Glomerular visceral epithelial cell (primary cell): ENCODE measurements at regions not wholly inside any gene's neighbourhood (a gene's known extent, or its start where the extent isn't known, plus 50 kb on each side); places are given as distances from the start of the nearest gene placed in this dataset.

Experiments used
- DNase-seq: peaks from one replicate; pipeline ENCODE4 v3.0.0-alpha.2; 2016; ENCODE audit errors: extremely low spot score

DNA sequence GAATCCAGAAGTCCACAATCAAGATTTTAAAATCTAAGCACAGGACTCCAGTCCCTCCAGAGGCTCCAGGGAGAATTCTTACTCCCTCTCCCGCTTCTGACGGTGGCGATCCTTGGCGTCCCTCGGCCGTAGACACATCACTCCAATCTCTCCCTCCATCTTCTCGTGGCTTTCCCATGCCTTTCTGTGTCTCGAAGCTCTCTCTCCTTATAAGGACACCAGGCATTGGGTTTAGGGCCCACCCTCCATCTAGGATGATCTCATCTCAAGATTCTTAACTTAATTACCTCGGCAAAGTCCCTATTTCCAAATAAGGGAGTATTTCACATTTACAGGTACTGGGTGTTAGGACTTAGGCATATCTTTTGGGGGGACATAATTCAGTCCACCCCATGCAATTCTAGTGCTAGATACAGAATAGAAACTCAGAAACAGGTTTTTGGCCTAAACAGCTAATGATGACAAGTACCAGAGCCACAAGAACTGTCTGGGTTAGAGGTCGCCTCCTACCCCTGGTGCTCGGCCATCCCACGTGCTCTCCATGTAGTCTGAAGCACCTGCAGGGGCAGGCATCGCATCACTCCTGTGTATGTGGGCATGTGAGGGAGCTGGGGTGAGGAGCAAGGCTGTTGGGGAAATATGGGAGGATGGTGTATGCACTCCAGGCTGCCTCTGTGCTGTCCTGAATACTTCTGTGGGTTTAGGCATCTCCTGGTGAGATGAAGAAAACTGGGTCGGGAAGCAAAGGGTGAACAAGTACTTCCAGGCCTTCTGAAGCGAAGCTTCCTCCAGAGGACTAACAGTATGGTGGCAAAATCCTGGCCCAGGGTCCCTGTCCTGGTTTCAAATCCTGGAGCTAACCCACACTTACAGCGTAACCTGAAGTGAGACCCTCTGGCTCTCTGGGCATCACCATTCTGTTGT, 298.3 kb upstream of the ZMIZ1 start:
- no peak for DNase-seq

DNA sequence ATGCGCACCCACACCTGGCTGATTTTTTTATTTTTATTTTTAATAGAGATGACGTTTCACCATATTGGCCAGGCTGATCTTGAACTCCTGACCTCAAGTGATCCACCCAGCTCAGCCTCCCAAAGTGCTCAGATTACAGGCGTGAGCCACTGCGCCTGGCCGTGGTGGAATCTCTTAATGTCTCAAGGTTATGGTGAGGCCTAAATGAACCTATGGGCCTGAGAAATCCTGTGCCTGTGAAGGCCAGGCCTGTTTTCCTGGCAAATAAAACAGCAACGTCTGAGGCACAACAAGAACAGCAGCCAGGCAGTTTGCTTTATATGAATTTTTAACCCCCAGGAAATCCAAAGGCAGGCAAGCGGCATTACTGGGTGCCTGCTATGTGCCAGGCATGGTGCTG, 297.5 kb upstream of the ZMIZ1 start:
- no peak for DNase-seq

DNA sequence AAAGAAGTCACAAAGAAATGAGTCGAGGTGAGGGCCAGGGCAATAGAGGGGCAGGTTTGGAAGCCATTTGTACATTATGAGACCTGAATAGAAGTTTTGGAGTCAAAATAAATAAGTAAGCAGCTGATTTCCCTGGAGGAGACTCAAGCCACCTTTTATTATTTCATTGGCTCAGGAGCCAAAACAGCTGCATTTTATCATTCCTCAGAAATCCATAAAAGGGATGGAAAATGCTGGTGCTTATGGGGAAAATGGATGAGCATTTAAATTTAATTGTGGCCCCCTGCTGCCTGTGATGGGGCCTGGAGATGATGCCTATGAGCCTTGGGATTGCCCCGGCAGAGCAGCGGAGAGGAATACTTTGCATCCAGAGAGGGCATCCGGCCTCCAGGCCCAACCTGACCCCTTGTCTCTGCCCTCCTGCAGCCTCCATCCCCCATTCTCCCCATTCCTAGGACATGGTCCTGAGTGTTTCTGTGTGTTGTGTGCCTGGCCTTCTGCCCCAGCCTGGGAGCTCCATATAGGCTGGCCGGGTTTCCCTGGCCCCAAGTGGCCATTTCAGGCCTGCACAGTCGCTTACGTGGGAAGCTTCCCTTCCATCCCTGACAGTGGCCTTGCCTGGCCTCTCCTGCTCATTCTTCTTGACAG, 296.8 kb upstream of the ZMIZ1 start:
- DNase-seq = no peak

DNA sequence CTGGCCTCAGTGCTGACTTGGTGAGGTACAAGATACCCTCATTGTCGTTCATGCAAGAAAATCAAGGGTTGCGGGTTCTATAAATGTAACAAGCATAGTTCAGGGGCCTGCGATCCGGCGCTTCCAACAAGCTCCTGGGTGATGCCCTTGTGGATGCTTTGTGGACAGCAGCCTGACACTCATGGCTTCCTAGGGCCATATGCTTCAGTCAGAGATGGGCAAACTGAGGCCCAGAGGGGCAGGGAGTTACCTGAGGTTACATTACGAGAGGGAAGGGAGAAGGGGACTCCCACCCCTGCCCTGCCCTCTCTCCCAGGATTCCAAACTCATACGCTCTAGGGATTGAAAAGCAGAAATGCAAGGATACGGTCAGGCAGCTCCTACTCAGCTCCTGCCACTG, 296.3 kb upstream of the ZMIZ1 start:
- no peak for DNase-seq

DNA sequence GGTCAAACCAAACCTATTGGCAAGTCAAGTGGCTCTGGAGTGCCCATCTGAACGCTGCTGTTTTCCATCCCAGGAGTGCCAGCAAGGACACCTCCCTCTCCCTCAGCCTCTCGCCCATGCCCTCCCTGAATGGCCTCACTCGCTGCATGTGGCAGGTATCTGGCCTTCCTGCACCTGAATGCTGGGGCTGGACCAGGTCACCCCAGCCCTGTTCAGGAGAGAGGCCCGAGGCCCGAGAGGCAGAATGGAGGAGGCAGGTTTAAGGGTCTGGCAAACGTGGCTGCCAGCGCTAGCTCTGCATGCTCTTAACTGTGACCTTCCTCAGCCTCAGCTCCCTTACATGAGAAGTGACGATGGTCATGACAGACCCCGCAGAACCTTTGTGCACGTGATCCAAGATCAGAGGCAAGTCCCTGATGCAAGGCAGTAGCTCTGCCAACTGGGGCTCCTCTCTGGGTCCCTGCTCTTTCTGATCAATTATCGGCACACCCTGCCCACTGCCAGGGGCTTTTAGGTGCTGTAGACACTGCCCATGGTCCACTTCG, 295.7 kb upstream of the ZMIZ1 start:
- DNase-seq = no peak

DNA sequence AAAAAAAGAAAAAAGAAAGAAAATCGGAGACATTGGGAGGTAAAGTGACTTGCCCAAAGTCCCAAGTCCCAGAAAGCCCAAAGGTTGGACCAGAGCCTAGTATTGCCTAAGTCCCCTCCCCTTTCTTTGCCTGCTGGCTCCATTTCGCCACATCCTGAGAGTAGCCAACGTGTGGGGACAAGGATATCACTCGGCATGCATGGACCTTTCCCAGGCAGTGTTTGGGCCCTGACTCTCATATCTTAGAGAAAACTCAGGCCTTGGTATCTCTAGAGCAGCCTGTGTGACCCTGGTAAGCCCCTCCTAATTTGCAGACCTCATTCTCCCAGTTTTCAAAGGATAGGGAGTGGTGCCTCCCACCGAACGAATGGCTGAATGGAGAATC, 294.2 kb upstream of the ZMIZ1 start:
- DNase-seq = no peak

DNA sequence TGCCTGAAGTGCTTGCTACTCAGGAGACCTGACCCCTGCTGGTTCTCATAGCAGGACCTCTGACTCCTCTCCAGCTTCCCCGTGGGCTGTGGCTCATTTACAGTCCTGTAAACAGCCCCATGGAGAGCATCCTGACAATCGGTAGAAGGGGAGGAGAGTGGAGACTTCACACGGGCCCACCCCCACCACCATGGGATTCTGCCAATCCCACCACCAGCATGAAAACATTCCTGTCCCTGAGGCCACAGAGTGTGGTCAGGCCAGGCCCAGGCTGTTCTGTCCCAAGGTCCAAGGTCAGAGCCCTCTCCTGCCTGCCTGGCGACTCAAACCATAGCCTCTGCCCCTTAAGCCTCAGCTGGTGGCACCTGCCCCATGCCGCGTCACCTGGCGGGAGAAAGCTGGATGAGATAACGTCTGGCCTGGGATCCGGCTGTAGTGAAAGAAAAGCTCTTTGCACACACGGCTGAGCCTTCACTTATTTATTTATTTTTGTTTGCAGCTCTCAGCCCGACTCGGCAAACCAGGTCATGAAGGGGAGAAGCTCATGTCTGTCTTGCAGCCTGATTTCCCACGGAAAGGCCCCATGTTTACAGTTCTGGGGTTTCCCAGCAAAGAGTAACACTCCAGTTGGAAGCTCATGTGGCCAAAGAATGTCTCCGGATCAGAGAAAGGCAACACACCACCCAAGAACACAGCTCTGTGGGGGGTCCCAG, 293.6 kb upstream of the ZMIZ1 start:
- peak; percentile 87 for DNase-seq

DNA sequence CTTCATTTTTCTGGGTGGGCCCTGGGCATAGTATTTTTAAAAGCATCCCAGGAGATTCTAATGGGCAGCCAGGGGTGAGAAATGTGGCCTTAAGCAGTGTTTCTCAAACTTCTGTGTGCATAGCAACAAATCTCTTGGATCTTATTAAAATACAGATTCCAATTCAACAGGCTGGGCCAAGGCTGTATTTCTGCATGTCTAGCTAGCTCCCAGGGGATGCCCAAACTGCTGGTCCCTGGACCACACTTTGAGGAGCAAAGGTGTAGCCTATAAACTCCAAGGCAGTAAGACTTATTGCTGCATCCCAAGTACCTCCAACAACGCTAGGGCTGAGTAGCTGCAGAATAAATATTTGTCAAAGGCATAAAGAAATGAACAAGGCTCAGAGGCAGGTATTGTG, 292.9 kb upstream of the ZMIZ1 start:
- no peak for DNase-seq

DNA sequence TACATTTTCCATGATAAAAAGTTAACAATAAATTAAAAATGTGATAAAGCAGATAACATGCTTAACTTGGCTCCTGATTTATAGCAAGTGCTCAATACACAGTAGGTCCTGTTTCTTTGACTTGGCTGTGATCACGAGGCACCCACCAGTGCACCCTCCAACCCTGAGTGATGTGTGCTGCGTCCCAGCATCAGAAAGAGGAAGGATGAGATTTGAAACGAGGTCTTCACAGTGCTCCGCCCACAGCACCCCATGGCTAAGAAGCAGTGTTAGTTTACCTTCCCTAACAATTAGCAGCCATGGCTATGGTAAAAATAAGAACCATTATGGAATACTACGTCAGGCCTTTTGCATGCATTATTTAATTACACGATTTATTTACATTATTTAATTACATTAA, 292.0 kb upstream of the ZMIZ1 start:
- no peak for DNase-seq

DNA sequence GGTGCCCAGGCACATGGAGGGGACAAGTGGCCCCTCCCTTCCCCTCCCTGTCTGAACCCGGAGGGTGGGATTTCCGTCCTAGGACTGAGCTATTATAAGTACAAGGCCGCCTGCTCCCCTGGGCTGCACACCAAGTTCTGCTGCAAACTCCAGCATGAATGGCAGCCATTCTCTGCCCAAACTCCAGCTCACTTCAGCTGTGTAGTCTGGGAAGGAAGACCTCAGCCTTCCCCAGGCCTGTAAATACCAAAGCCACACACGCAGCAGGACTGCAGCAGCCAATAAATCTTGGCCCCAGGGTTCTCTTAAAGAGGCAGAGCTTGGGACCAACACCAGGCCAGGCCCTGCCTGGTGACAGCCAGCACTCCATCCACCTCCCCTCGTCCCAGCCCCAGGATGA, 291.3 kb upstream of the ZMIZ1 start:
- no peak for DNase-seq

DNA sequence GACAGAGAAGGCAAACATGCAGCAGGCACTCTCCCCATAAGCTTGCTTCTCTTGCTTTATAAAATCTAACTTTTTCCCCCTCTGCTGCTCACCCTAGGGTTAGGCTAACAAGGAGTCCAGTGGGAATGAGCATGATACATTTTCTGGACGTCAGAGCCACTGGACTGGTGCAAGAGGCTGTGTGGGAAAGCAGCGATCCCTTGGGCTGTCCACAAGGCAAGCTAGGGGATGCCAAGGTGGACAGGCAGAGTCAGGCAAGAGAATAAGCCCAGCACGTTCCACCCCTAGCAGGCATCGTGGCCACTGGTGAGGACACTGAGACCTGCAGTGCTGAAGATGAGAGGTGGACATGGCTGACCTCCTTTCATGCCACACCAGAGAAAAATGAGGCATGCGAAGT, 290.9 kb upstream of the ZMIZ1 start:
- no peak for DNase-seq

DNA sequence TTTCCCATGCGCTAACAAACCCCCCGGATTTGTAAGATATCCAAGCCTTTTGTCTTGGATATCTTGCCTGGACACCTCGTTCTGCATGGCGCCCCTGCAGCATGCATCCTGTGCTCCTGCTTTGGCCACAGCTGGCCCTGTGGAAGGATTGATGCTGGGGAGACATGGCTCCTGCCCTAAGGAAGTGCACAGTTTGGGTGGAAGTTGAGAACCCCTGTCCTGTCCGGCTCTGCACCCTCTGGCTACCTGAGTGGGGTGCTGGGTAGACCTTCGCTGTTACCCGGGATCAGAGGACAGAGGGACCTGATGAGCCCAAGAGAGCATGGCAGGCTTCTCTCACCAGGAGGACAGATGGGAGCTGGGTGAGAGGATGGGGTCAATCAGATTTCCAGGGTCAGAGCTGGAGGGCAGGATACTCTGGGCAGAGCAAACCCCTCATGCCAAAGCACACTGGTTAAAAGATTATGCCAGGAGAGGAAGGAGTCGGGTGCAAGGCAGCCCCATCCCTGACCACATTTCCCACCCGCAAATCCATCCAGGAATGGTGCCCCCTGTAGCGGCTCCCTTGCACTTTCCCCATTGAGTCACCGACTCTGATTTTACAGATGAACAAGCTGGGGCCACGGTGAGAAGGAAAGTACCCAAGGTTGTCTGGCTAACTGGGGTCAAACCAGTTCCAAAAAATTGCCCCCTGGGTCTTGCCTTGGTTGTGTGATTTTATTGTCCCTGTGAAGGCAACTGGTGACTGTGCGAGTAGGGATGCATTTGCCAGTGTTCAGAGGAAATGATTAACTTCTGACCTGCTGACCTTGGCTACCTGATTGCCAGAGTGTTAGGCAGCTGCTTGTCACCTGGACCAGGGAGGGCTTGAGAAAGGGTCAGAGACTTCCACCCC, 290.1 kb upstream of the ZMIZ1 start:
- DNase-seq = peak; percentile 75

DNA sequence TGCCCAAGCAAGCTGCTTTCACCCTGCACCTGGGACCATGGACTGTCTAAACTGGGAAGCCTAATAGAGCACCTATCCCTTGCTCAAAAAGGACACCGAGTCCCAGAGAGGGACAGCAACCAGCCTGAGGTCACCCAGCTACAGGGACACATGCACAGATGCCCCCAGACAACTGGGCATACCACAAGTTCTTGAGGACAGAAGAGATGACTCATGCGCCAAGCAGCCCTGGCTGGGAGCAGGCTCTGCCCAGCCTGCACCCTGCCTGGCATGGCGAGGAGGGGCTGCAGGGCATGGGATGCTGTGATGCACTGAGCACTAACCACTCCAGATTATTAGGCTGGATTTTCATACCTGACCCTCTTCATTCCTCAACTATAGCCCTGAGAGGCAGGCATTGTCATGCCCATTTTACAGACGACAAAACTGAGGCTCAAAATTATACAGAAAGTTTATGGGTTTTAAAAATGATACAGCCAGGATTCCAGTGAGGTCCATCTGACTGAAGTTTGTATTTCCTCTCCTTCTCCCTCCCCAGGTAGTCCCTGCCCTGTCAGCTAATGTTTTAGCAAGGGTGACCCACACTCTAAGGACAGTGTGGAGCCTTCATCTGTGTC, 289.3 kb upstream of the ZMIZ1 start:
- peak; percentile 63 for DNase-seq

DNA sequence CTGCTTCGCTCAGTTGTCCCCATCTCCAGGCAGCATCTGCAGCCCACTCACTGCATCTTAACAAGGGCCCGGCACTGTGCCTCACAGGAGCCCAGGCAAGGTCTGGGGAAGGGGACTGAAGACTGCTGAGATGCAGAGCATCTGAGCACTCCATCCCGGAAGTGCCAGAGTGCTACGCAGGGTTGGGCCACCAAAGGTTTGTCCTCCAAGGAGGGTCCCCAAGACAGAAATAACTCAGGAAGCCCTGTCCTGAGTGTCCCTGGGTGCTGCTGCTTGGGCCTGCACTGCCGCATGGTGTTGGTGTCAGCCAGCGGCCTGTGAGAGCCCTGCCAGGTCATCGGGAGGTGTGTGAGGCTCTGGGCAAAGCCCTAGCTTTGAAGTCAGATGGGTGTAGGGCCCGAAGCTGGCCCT, 288.2 kb upstream of the ZMIZ1 start:
- DNase-seq = no peak

DNA sequence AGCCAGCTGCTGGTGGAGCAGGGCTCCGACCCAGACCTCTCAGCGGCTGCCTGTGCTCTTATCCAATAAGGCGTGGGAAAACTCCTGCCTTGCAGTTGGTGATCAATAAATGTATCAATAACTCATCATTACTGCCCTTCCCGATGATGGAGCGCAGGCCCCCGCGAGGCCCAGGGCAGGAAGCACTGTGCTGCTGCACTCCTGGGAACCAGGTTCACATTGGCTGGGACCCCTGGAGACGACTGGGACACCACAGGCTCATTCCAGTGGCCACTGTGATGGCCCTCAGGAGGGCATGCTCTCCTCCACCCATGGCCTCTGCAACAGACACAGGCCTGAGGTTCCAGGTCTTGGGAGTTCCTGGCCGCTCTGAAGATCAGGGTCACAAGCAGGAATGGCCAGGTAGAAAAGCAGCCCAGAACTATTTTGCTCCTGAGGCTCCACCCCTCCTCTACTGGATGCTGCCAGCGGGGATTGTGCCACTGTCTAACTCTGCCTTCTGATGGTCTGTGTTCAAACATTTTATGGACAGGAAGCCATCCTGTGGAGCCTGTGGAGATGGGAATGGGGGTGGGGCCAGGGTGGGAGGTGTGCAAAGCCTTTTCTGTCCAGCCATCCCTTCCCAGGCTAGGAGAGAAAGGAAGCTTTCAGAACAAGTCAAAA, 287.4 kb upstream of the ZMIZ1 start:
- DNase-seq = no peak

DNA sequence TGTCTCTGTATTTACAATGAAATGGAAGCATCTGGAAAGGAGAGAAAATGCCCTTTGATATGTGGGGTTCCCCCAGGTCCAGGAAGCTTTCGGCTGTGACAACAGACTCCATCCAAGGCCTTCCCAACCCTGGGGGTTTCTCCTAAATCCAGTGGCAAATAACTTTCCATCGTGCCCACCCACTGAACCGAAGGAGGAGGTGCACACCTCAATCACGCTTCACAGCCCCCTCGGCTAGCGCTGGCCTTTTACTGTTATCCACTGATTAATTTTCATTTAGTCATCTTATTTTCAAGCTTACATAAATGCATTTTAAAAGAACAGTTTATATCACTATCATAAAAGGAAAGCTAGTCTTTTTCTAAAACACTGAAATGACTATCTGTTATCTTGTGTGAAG, 286.8 kb upstream of the ZMIZ1 start:
- DNase-seq = no peak

DNA sequence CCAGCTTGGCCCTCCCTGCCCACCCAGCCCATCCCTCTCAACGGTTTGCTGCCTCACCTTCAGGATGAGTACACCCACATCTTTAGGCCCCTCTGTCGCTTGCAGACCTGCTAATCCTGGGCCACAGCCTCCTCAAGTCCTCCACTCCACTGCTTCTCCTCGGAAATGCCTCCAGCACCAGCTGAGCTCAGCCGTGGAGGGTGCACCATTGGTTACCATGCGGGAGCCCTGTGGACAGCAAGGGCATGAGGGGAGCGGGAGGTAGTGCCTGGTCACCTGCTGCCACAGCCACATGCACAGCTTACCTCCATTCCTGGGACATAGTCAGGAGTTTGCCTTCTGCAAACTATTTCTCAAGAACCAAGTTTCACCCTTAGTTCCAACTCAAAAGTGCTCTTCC, 286.3 kb upstream of the ZMIZ1 start:
- no peak for DNase-seq

DNA sequence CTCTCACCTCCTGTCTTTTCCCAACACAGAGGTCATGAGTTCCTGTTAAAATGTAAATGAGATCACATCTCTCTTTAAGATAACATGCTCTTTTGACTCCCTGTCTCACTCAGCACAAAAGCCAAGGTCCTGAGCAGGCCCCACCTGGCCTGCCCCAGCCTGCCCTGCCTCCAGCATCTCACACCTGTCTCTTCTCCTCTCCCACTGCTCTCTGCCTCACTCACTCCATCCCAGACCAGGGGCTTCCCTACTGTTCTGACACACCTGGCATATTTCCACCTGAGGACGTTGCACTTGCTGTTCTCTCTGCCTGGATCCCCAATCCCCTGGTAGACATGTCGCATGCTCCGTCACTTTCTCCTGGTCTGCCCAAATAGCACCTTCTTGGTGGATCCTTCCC, 285.0 kb upstream of the ZMIZ1 start:
- no peak for DNase-seq

DNA sequence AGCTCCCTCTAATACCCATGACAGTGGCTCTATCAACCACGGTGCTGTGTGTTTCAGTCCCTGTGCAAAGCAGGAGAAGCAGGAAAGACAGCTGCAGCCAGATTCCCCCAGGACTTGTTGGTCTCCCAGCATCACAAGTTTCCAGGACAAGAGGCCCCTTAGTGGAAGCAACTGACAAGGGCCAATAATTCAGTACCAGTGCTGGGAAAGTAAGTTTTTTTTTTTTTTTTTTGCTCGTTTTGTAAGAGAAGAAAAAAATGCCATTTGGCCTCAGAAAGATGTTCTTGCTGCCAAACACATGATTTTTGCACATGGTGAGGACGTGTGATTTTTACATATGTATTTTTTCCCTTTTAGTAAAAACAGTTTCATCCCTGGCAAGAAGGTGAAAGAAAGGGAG, 284.2 kb upstream of the ZMIZ1 start:
- no peak for DNase-seq

DNA sequence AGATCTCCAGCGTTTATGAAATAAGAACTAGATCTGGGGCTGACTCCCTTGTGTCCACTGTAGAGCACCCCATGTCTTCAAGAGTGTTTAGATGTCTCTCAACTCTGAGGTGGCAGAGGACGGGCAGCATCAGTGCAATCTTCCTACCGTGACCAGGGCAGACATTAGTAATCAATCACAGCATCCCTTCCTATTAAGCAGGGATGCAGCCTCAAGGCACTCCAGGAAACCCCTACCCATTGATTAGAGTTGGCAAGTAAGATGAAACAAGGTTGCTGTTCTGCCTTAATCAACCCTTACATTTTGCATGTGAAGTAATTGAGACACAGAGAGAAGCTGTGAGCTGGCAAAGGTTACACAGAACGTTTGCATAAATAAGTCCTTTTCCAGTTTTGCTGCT, 283.7 kb upstream of the ZMIZ1 start:
- no peak for DNase-seq

DNA sequence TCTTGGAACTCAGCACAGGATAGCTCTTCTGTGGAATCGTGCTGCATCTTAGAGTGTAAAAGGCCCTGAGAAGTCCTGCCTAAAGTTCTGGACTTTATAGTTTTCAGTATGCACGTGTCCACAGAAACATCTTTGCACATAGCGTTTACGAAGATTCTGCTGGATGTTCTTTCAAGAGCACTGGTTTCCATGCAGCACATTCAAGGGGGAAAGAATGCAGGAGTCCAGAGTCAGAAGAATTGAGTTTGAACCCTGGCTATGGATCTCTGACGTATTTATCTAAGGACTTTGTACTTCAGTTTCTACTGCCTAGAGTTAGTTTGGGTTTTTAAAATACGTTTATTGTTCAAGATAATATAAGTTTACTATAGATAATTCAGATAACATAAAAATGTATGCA, 282.8 kb upstream of the ZMIZ1 start:
- DNase-seq = no peak
